SK-N-SH (cell line): ENCODE measurements at regions not wholly inside any gene's neighbourhood (a gene's known extent, or its start where the extent isn't known, plus 50 kb on each side); places are given as distances from the start of the nearest gene placed in this dataset.

Experiments used
- CTCF ChIA-PET: fragments of 300-600, 350-600 bp; formaldehyde crosslinking; extraction: SDS; loops from one replicate; lab custom pipeline; 2021; lab: Yijun Ruan, JAX
- POLR2A ChIA-PET: fragments of 350-600 bp; sonication (Branson Sonifier 250); formaldehyde crosslinking; extraction: SDS; loops from one replicate; lab custom pipeline; 2020; ENCODE audit warnings: antibody characterized with exemption, inconsistent platforms; lab: Yijun Ruan, JAX
- DNase-seq: peaks from one replicate; pipeline ENCODE4 v3.0.0; 2012
- H2AFZ ChIP-seq: fragments of 200-600 bp; sonication (generic); 2 replicates; pipeline ENCODE4 v1.8.1; 2016; ENCODE audit warnings: antibody characterized with exemption, mild to moderate bottlenecking, low read depth
- H3F3A ChIP-seq: fragments of 200-600 bp; sonication (generic); replicated peaks from 2 replicates; pipeline ENCODE3; 2016; ENCODE audit warnings: antibody characterized with exemption, mild to moderate bottlenecking; ENCODE audit not compliant: insufficient read depth
- H3K27ac ChIP-seq, 2 experiments: fragments of 200-500 bp in 1 of 2; fragments of 200-600 bp in 1 of 2; sonication (Bioruptor generic) in 1 of 2; sonication (generic), shearing (Covaris generic) in 1 of 2; 2 replicates each; pipeline versions ENCODE4 v1.5.1 to v1.6.1; 2014 to 2016; ENCODE audit warnings: low read depth in 2 of 2, inconsistent platforms in 1 of 2, low read length in 1 of 2, mild to moderate bottlenecking in 1 of 2, mixed read lengths in 1 of 2
- H3K27me3 ChIP-seq: fragments of 200-600 bp; sonication (generic), shearing (Covaris generic); 2 replicates; pipeline ENCODE4 v1.6.1; 2016; ENCODE audit warnings: mixed run types; ENCODE audit not compliant: insufficient read depth
- H3K36me3 ChIP-seq, 2 experiments: fragments of 200-500 bp in 1 of 2; fragments of 200-600 bp in 1 of 2; sonication (Bioruptor generic) in 1 of 2; sonication (generic) in 1 of 2; replicated peaks in 1 of 2; 2 replicates each; pipeline versions ENCODE3 to v1.5.1; 2014 to 2016; ENCODE audit warnings: low read length in 1 of 2, mild to moderate bottlenecking in 1 of 2; ENCODE audit not compliant: insufficient read depth in 2 of 2, control insufficient read depth in 1 of 2
- H3K4me1 ChIP-seq, 2 experiments: fragments of 200-500 bp in 1 of 2; fragments of 200-600 bp in 1 of 2; sonication (Bioruptor generic) in 1 of 2; sonication (generic), shearing (Covaris generic) in 1 of 2; 2 replicates each; pipeline versions ENCODE4 v1.5.1 to v1.6.1; 2014 to 2016; ENCODE audit warnings: low read depth in 1 of 2, low read length in 1 of 2, mixed run types in 1 of 2; ENCODE audit not compliant: insufficient read depth in 2 of 2, control insufficient read depth in 1 of 2
- H3K4me2 ChIP-seq: fragments of 200-600 bp; sonication (generic), shearing (Covaris generic); 2 replicates; pipeline ENCODE4 v1.6.1; 2017; ENCODE audit warnings: mixed run types
- H3K4me3 ChIP-seq, 2 experiments: fragments of 200-500 bp in 1 of 2; fragments of 200-600 bp in 1 of 2; sonication (Bioruptor generic) in 1 of 2; sonication (generic), shearing (Covaris generic) in 1 of 2; 2 replicates each; pipeline versions ENCODE4 v1.5.1 to v1.8.1; 2014 to 2016; ENCODE audit warnings: low read depth in 2 of 2, inconsistent platforms in 1 of 2, low read length in 1 of 2, mild to moderate bottlenecking in 1 of 2, mixed read lengths in 1 of 2, moderate library complexity in 1 of 2
- H3K79me2 ChIP-seq: fragments of 200-600 bp; sonication (generic); 2 replicates; pipeline ENCODE4 v1.8.1; 2017; ENCODE audit warnings: mild to moderate bottlenecking; ENCODE audit not compliant: insufficient read depth
- H3K9ac ChIP-seq: fragments of 200-600 bp; sonication (generic); 2 replicates; pipeline ENCODE4 v1.6.1; 2017; ENCODE audit warnings: mixed run types
- H3K9me2 ChIP-seq: fragments of 200-600 bp; sonication (generic); 2 replicates; pipeline ENCODE4 v1.6.1; 2017; ENCODE audit warnings: mixed run types
- H3K9me3 ChIP-seq: fragments of 200-600 bp; sonication (generic); 2 replicates; pipeline ENCODE4 v1.6.1; 2017; ENCODE audit warnings: mixed run types, mild to moderate bottlenecking, moderate library complexity
- H4K20me1 ChIP-seq: fragments of 200-600 bp; sonication (generic); 2 replicates; pipeline ENCODE4 v1.6.1; 2017; ENCODE audit warnings: mild to moderate bottlenecking, mixed run types; ENCODE audit not compliant: insufficient read depth
- ELF1 ChIP-seq: IDR thresholded peaks from 2 replicates; pipeline ENCODE4 v1.4.0; 2012
- EZH2phosphoT487 ChIP-seq: fragments of 200-600 bp; sonication (generic); IDR thresholded peaks from 2 replicates; pipeline ENCODE4 v1.6.1; 2017; ENCODE audit warnings: low read depth, mixed run types, mild to moderate bottlenecking, antibody characterized with exemption, moderate library complexity, borderline replicate concordance
- FOSL2 ChIP-seq: IDR thresholded peaks from 2 replicates; pipeline ENCODE4 v1.4.0; 2012; ENCODE audit warnings: low read depth, mild to moderate bottlenecking, moderate library complexity, borderline replicate concordance
- FOXJ3 ChIP-seq: sonication (generic); formaldehyde crosslinking; IDR thresholded peaks from 2 replicates; pipeline ENCODE4 v1.5.1; 2020; ENCODE audit warnings: mild to moderate bottlenecking, missing genetic modification reagents
- GATA2 ChIP-seq: sonication (generic); formaldehyde crosslinking; IDR thresholded peaks from 2 replicates; pipeline ENCODE4 v1.5.0; 2020; ENCODE audit warnings: mild to moderate bottlenecking, missing genetic modification reagents
- JUND ChIP-seq: IDR thresholded peaks from 2 replicates; pipeline ENCODE4 v1.4.0; 2012
- MXI1 ChIP-seq: IDR thresholded peaks from 2 replicates; pipeline ENCODE4 v1.6.1; 2012; ENCODE audit warnings: mild to moderate bottlenecking, low read depth, low read length, improper control_type of control experiment
- NRF1 ChIP-seq: IDR thresholded peaks from 2 replicates; pipeline ENCODE4 v1.6.1; 2012; ENCODE audit warnings: low read depth, mild to moderate bottlenecking, low read length
- RAD21 ChIP-seq: IDR thresholded peaks from 2 replicates; pipeline ENCODE4 v1.6.1; 2012; ENCODE audit warnings: mild to moderate bottlenecking, low read length
- RFX5 ChIP-seq: IDR thresholded peaks from 2 replicates; pipeline ENCODE4 v1.6.1; 2012; ENCODE audit warnings: mild to moderate bottlenecking, improper control_type of control experiment, low read length
- SIN3A ChIP-seq: IDR thresholded peaks from 2 replicates; pipeline ENCODE4 v1.6.1; 2012; ENCODE audit warnings: low read depth, mild to moderate bottlenecking, low read length, moderate library complexity, borderline replicate concordance
- TAF1 ChIP-seq: IDR thresholded peaks from 2 replicates; pipeline ENCODE4 v1.6.1; 2012; ENCODE audit warnings: low read depth, mild to moderate bottlenecking, low read length, moderate library complexity, borderline replicate concordance
- TCF12 ChIP-seq: IDR thresholded peaks from 2 replicates; pipeline ENCODE4 v1.4.0; 2012
- TEAD4 ChIP-seq: IDR thresholded peaks from 2 replicates; pipeline ENCODE4 v1.4.0; 2012; ENCODE audit warnings: mild to moderate bottlenecking, borderline replicate concordance; ENCODE audit not compliant: insufficient read depth
- YY1 ChIP-seq: IDR thresholded peaks from 2 replicates; pipeline ENCODE4 v1.4.0; 2012; ENCODE audit warnings: low read depth, mild to moderate bottlenecking
- WGBS: methylation state at CpG from one replicate; pipeline ENCODE4 v1.1.6; 2017; ENCODE audit warnings: low lambda C conversion rate; 5-methylcytosine and 5-hydroxymethylcytosine counted together
- TF ChIP-seq, protein P1 (sequence below): IDR thresholded peaks from 2 replicates; pipeline ENCODE4 v1.4.0; 2012; ENCODE audit warnings: low read depth, borderline replicate concordance
- TF ChIP-seq, protein P2 (sequence below): IDR thresholded peaks from 2 replicates; pipeline ENCODE4 v1.4.0; 2012; ENCODE audit warnings: low read depth
- TF ChIP-seq, protein P3 (sequence below): fragments of 150-350 bp; IDR thresholded peaks from 2 replicates; pipeline ENCODE4 v1.6.1; 2017; ENCODE audit warnings: antibody characterized with exemption, low read length, low read depth, borderline replicate concordance
- TF ChIP-seq, protein P4 (sequence below): IDR thresholded peaks from 2 replicates; pipeline ENCODE4 v1.6.1; 2012; ENCODE audit warnings: mild to moderate bottlenecking, low read depth, low read length, moderate library complexity
- TF ChIP-seq, protein P5 (sequence below): fragments of 200-600 bp; sonication (generic); IDR thresholded peaks from 2 replicates; pipeline ENCODE4 v1.6.1; 2017; ENCODE audit warnings: antibody characterized with exemption, mild to moderate bottlenecking, moderate library complexity

- no peaks in the 10 kb centered on the region for H3K9me3 ChIP-seq
- H3K27me3 ChIP-seq, result no peaks in the 10 kb centered on the region
- H2AFZ ChIP-seq, result no peak overlapping the region
- H4K20me1 ChIP-seq, result no peaks in the 10 kb centered on the region
- H3K9ac ChIP-seq, result no peak overlapping the region
- no peak overlapping the region for H3K4me3 ChIP-seq
- TF ChIP-seq RAD21, result no peak
- TF ChIP-seq GATA2 (CRISPR knock-in tag), result no peak
- no peak for TF ChIP-seq JUND
- no peak for TF ChIP-seq RFX5
- no peak for TF ChIP-seq SIN3A
- TF ChIP-seq, protein P1, sequence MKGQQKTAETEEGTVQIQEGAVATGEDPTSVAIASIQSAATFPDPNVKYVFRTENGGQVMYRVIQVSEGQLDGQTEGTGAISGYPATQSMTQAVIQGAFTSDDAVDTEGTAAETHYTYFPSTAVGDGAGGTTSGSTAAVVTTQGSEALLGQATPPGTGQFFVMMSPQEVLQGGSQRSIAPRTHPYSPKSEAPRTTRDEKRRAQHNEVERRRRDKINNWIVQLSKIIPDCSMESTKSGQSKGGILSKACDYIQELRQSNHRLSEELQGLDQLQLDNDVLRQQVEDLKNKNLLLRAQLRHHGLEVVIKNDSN, result no peak
- TF ChIP-seq, protein P2, sequence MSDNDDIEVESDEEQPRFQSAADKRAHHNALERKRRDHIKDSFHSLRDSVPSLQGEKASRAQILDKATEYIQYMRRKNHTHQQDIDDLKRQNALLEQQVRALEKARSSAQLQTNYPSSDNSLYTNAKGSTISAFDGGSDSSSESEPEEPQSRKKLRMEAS, result no peak
- TF ChIP-seq, protein P3, sequence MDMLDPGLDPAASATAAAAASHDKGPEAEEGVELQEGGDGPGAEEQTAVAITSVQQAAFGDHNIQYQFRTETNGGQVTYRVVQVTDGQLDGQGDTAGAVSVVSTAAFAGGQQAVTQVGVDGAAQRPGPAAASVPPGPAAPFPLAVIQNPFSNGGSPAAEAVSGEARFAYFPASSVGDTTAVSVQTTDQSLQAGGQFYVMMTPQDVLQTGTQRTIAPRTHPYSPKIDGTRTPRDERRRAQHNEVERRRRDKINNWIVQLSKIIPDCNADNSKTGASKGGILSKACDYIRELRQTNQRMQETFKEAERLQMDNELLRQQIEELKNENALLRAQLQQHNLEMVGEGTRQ, result no peak
- no peak for TF ChIP-seq MXI1
- no peak for TF ChIP-seq FOSL2
- TF ChIP-seq TAF1, result no peak
- TF ChIP-seq ELF1, result no peak
- no peak for TF ChIP-seq TEAD4
- TF ChIP-seq TCF12, result no peak
- TF ChIP-seq EZH2phosphoT487, result no peak
- TF ChIP-seq FOXJ3, result no peak
- no peak for TF ChIP-seq YY1
- TF ChIP-seq, protein P4, sequence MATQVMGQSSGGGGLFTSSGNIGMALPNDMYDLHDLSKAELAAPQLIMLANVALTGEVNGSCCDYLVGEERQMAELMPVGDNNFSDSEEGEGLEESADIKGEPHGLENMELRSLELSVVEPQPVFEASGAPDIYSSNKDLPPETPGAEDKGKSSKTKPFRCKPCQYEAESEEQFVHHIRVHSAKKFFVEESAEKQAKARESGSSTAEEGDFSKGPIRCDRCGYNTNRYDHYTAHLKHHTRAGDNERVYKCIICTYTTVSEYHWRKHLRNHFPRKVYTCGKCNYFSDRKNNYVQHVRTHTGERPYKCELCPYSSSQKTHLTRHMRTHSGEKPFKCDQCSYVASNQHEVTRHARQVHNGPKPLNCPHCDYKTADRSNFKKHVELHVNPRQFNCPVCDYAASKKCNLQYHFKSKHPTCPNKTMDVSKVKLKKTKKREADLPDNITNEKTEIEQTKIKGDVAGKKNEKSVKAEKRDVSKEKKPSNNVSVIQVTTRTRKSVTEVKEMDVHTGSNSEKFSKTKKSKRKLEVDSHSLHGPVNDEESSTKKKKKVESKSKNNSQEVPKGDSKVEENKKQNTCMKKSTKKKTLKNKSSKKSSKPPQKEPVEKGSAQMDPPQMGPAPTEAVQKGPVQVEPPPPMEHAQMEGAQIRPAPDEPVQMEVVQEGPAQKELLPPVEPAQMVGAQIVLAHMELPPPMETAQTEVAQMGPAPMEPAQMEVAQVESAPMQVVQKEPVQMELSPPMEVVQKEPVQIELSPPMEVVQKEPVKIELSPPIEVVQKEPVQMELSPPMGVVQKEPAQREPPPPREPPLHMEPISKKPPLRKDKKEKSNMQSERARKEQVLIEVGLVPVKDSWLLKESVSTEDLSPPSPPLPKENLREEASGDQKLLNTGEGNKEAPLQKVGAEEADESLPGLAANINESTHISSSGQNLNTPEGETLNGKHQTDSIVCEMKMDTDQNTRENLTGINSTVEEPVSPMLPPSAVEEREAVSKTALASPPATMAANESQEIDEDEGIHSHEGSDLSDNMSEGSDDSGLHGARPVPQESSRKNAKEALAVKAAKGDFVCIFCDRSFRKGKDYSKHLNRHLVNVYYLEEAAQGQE, result no peak
- TF ChIP-seq, protein P5, sequence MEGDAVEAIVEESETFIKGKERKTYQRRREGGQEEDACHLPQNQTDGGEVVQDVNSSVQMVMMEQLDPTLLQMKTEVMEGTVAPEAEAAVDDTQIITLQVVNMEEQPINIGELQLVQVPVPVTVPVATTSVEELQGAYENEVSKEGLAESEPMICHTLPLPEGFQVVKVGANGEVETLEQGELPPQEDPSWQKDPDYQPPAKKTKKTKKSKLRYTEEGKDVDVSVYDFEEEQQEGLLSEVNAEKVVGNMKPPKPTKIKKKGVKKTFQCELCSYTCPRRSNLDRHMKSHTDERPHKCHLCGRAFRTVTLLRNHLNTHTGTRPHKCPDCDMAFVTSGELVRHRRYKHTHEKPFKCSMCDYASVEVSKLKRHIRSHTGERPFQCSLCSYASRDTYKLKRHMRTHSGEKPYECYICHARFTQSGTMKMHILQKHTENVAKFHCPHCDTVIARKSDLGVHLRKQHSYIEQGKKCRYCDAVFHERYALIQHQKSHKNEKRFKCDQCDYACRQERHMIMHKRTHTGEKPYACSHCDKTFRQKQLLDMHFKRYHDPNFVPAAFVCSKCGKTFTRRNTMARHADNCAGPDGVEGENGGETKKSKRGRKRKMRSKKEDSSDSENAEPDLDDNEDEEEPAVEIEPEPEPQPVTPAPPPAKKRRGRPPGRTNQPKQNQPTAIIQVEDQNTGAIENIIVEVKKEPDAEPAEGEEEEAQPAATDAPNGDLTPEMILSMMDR, result no peak
- no peak for TF ChIP-seq NRF1
- ChIA-PET POLR2A (no interaction called here), CTCF (no interaction called here)
- no peaks in the 10 kb centered on the region for H3F3A ChIP-seq
- no peaks in the 10 kb centered on the region for H3K36me3 ChIP-seq
- 29% methylated on average over 5 of the region's 5 CpGs for WGBS
- no peaks in the 10 kb centered on the region for H3K9me2 ChIP-seq
- DNase-seq, result no peak
- no peaks in the 10 kb centered on the region for H3K79me2 ChIP-seq
- H3K27ac ChIP-seq, result no peak overlapping the region
- no peak overlapping the region for H3K4me2 ChIP-seq
- H3K4me1 ChIP-seq, result no peaks in the 10 kb centered on the region
Observed at GRCh38 chr11:131145791-131146190, 224.6 kb upstream of the NTM start.
